ENCODE measurements at regions not wholly inside any gene's neighbourhood (a gene's known extent, or its start where the extent isn't known, plus 50 kb on each side); places are given as distances from the start of the nearest gene placed in this dataset.

DNA sequence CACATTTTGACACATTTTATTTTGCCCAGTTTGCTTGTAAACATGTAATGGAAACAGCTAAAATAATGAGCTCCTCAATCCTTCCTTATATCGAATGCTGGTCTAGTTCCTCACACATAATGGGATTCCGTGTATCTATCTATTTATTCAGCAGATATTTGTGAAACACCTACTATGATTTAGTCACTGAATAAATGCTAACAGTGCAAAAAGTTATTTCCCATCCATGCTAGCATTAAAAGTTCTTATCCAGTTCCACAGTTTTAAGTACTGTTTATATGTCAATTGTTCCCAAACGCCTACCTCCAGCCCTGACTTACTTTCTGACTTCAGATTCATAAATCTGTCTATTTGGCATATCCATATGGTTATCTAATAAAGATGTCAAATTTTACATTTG, 1788.7 kb upstream of the FLRT2 start:
- TF ChIP-seq CTCF (conservative IDR thresholded peaks at IDR 0.05 in 1 of 2, IDR thresholded peaks at IDR 0.05 in 1 of 2; ENCODE audit: extremely low read depth in 1 of 2, insufficient read depth in 1 of 2, low read depth in 1 of 2, low read length in 2 of 2) (no peak), EZH2 (IDR thresholded peaks at IDR 0.05; ENCODE audit: borderline replicate concordance, low read length) (no peak)

All from mammary epithelial cell (primary cell).